OCI-LY3 (cell line): ENCODE measurements at regions not wholly inside any gene's neighbourhood (a gene's known extent, or its start where the extent isn't known, plus 50 kb on each side); places are given as distances from the start of the nearest gene placed in this dataset.

Experiments
- H2AFZ ChIP-seq: fragments of 200-600, 300-600 bp; shearing (Covaris generic); 2 replicates; pipeline ENCODE4 v1.6.0; 2014; ENCODE audit warnings: antibody characterized with exemption, low read depth, low read length
- H3K27ac ChIP-seq: fragments of 200-600, 300-600 bp; sonication (generic); 2 replicates; pipeline ENCODE4 v1.5.1; 2014; ENCODE audit warnings: mild to moderate bottlenecking, low read length, moderate library complexity, mixed read lengths
- H3K27me3 ChIP-seq: fragments of 200-600, 300-600 bp; sonication (generic); 2 replicates; pipeline ENCODE4 v1.6.1; 2014; ENCODE audit warnings: low read depth, low read length, mixed read lengths
- H3K36me3 ChIP-seq: fragments of 200-600, 300-600 bp; sonication (generic); replicated peaks from 2 replicates; pipeline ENCODE3; 2014; ENCODE audit warnings: low read depth, low read length, mixed read lengths
- H3K4me1 ChIP-seq: fragments of 300-600, 200-600 bp; sonication (generic); 2 replicates; pipeline ENCODE4 v1.6.1; 2014; ENCODE audit warnings: low read length, mixed read lengths
- H3K4me2 ChIP-seq: fragments of 200-600, 300-600 bp; sonication (generic); 2 replicates; pipeline ENCODE4 v1.6.1; 2014; ENCODE audit warnings: low read length, mixed read lengths
- H3K4me3 ChIP-seq: fragments of 300-600, 200-600 bp; sonication (generic); 2 replicates; pipeline ENCODE4 v1.5.1; 2014; ENCODE audit warnings: antibody characterized with exemption, mild to moderate bottlenecking, low read length, moderate library complexity
- H3K79me2 ChIP-seq: fragments of 300-600, 200-600 bp; shearing (Covaris generic); 2 replicates; pipeline ENCODE4 v1.6.1; 2014; ENCODE audit warnings: mild to moderate bottlenecking, low read length, mixed read lengths
- H3K9ac ChIP-seq: fragments of 300-600, 200-600 bp; shearing (Covaris generic); 2 replicates; pipeline ENCODE4 v1.6.0; 2014; ENCODE audit warnings: mild to moderate bottlenecking, low read length, moderate library complexity
- H3K9me3 ChIP-seq: fragments of 200-600, 300-600 bp; shearing (Covaris generic); 2 replicates; pipeline ENCODE4 v1.6.1; 2014; ENCODE audit warnings: low read length, mixed read lengths; ENCODE audit not compliant: insufficient read depth
- H4K20me1 ChIP-seq: fragments of 200-600, 300-600 bp; sonication (generic); 2 replicates; pipeline ENCODE4 v1.6.1; 2016; ENCODE audit warnings: low read length, mixed read lengths; ENCODE audit not compliant: insufficient read depth
- EZH2phosphoT487 ChIP-seq: fragments of 200-600 bp; shearing (Covaris generic); IDR thresholded peaks from 2 replicates; pipeline ENCODE4 v1.6.1; 2018; ENCODE audit warnings: antibody characterized with exemption, mixed run types, low read depth
- TF ChIP-seq, protein P1 (sequence below): fragments of 200-600, 300-600 bp; sonication (generic); IDR thresholded peaks from 2 replicates; pipeline ENCODE4 v1.5.1; 2014; ENCODE audit warnings: antibody characterized with exemption, low read length, low read depth

DNA sequence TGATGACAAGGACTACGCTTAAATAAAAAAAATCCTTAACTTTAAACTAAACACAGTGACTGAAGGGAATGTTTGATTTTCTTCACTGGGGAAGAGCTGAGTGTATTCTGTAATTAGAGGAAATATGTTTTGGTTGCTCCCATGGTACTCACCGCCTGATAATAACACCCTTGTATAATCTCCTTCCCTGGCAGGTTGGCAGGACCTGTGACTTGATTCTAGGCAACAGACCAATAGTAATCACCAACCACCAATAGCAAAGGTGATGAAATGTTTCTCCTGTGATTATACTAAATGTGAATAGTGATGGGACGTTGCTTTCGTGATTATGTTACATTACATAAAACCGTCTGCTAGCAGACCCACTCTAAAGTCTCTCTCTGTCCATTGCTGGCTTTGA lies 536.8 kb upstream of the CPEB2 start:
- Histone ChIP-seq H4K20me1 (no peaks in the 10 kb centered on the region), H2AFZ (no peak overlapping the region), H3K4me2 (no peak overlapping the region), H3K36me3 (no peaks in the 10 kb centered on the region), H3K79me2 (no peaks in the 10 kb centered on the region), H3K4me1 (no peaks in the 10 kb centered on the region), H3K27me3 (no peaks in the 10 kb centered on the region), H3K9ac (no peak overlapping the region), H3K27ac (no peak overlapping the region), H3K9me3 (no peaks in the 10 kb centered on the region), H3K4me3 (no peak overlapping the region)
- TF ChIP-seq EZH2phosphoT487, result no peak
- TF ChIP-seq, protein P1, sequence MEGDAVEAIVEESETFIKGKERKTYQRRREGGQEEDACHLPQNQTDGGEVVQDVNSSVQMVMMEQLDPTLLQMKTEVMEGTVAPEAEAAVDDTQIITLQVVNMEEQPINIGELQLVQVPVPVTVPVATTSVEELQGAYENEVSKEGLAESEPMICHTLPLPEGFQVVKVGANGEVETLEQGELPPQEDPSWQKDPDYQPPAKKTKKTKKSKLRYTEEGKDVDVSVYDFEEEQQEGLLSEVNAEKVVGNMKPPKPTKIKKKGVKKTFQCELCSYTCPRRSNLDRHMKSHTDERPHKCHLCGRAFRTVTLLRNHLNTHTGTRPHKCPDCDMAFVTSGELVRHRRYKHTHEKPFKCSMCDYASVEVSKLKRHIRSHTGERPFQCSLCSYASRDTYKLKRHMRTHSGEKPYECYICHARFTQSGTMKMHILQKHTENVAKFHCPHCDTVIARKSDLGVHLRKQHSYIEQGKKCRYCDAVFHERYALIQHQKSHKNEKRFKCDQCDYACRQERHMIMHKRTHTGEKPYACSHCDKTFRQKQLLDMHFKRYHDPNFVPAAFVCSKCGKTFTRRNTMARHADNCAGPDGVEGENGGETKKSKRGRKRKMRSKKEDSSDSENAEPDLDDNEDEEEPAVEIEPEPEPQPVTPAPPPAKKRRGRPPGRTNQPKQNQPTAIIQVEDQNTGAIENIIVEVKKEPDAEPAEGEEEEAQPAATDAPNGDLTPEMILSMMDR, result no peak

DNA sequence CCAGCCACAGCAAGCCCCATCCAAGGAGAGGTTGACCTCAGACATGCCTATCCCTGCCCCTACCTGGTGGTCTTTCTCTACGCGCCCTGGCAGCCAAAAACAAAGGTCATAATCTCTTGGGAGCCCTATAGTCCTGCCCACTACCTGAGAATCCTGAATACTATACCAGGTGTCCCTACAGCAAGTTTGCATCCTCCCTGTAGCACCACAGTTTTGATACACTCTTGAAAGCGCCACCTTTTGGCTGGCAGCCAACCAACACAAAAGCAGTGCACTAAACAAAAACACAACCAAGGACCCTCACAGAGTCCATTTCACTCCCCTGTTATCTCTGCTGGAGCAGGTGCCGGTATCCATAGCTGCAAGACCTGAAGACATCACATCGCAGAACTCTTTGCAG lies 523.8 kb upstream of the CPEB2 start:
- Histone ChIP-seq H3K27ac (no peak overlapping the region), H3K4me3 (no peak overlapping the region), H3K79me2 (no peaks in the 10 kb centered on the region), H3K27me3 (no peaks in the 10 kb centered on the region), H2AFZ (no peak overlapping the region), H3K4me1 (no peaks in the 10 kb centered on the region), H3K4me2 (no peak overlapping the region), H3K9me3 (no peaks in the 10 kb centered on the region), H3K36me3 (no peaks in the 10 kb centered on the region), H3K9ac (no peak overlapping the region), H4K20me1 (no peaks in the 10 kb centered on the region)
- TF ChIP-seq EZH2phosphoT487, result no peak
- TF ChIP-seq, protein P1, result no peak

DNA sequence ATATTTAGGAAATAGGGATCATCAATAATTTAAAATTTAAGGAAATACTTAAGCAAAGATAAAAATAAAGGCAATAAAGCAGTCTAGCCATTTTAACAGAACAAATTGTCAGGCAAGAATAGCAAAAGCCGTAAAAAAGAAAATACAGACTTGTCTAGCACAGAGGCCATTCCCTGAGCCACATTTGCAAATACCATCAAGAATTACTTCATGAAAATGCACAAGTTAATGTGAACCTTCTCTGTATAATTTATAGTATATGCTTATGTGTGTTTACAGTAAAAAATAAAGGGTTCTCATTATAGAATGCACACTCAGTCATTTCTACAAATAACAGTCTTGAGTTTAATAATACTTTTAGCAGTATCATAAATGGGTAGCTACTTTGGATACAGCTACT lies 505.9 kb upstream of the CPEB2 start:
- Histone ChIP-seq H3K4me2 (no peak overlapping the region), H3K79me2 (no peaks in the 10 kb centered on the region), H3K9me3 (no peaks in the 10 kb centered on the region), H4K20me1 (no peaks in the 10 kb centered on the region), H3K36me3 (no peaks in the 10 kb centered on the region), H3K4me1 (no peaks in the 10 kb centered on the region), H3K4me3 (no peak overlapping the region), H2AFZ (no peak overlapping the region), H3K9ac (no peak overlapping the region), H3K27me3 (no peaks in the 10 kb centered on the region), H3K27ac (no peak overlapping the region)
- no peak for TF ChIP-seq EZH2phosphoT487
- TF ChIP-seq, protein P1, result no peak

DNA sequence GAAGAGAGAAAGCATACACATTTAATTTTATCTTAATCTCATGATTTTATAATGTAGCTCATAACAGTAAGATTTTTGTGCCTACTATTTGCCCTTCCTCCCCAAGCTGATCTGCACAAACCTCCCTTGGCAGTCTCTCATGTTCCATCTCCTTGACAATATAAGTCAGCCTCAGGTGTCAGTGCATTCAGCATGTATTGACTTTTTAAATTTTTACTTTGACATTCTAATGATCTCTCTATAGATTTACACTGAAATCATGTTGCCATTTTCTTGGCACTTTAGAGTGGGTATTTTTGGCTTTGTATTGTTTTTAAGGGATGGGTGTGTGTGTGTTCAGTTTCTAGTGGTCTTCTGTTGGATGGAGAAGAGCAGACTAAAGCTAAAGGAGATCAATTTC lies 505.3 kb upstream of the CPEB2 start:
- no peak overlapping the region for H3K4me2 ChIP-seq
- H3K9me3 ChIP-seq, result no peaks in the 10 kb centered on the region
- H3K9ac ChIP-seq, result no peak overlapping the region
- H2AFZ ChIP-seq, result no peak overlapping the region
- H3K4me1 ChIP-seq, result no peaks in the 10 kb centered on the region
- no peaks in the 10 kb centered on the region for H3K79me2 ChIP-seq
- TF ChIP-seq, protein P1, result no peak
- no peak for TF ChIP-seq EZH2phosphoT487
- H4K20me1 ChIP-seq, result no peaks in the 10 kb centered on the region
- H3K27me3 ChIP-seq, result no peaks in the 10 kb centered on the region
- H3K36me3 ChIP-seq, result no peaks in the 10 kb centered on the region
- no peak overlapping the region for H3K4me3 ChIP-seq
- H3K27ac ChIP-seq, result no peak overlapping the region
